ENCODE measurements at regions not wholly inside any gene's neighbourhood (a gene's known extent, or its start where the extent isn't known, plus 50 kb on each side); places are given as distances from the start of the nearest gene placed in this dataset.

GRCh38 chr5:117679046-117679445, 1104.4 kb upstream of the SEMA6A start:
- Mint-ChIP-seq H3K27ac (ENCODE audit: unreplicated experiment) (no peak overlapping the region), H3K27me3 (ENCODE audit: unreplicated experiment) (no peaks in the 10 kb centered on the region), H3K36me3 (ENCODE audit: insufficient read depth, unreplicated experiment) (no peaks in the 10 kb centered on the region), H3K9me3 (ENCODE audit: low read depth, unreplicated experiment) (peaks cover 21% of the 10 kb centered on the region), H3K4me3 (ENCODE audit: low read depth, unreplicated experiment) (no peak overlapping the region), H3K4me1 (ENCODE audit: low read depth, unreplicated experiment) (no peaks in the 10 kb centered on the region)
- CTCF ChIA-PET, result no interaction called here
- intact Hi-C loops (cut with micrococcal nuclease; ENCODE audit: unreplicated experiment), result no loop called here
- BruUV-seq (replicated peaks), result no TSS peak
- no peak for DNase-seq
- TF ChIP-seq CTCF (IDR thresholded peaks at IDR 0.05; ENCODE audit: unreplicated experiment), result no peak

- no TSS peak for BruUV-seq (replicated peaks)
- no peak for DNase-seq
- TF ChIP-seq CTCF (IDR thresholded peaks at IDR 0.05; ENCODE audit: unreplicated experiment), result no peak
- H3K27ac Mint-ChIP-seq (ENCODE audit: unreplicated experiment), result no peak overlapping the region
- CTCF ChIA-PET, result no interaction called here
- H3K4me1 Mint-ChIP-seq (ENCODE audit: low read depth, unreplicated experiment), result no peaks in the 10 kb centered on the region
- intact Hi-C loops (cut with micrococcal nuclease; ENCODE audit: unreplicated experiment), result no loop called here
- no peaks in the 10 kb centered on the region for H3K27me3 Mint-ChIP-seq (ENCODE audit: unreplicated experiment)
- H3K9me3 Mint-ChIP-seq (ENCODE audit: low read depth, unreplicated experiment), result peaks cover 17% of the 10 kb centered on the region
- H3K36me3 Mint-ChIP-seq (ENCODE audit: insufficient read depth, unreplicated experiment), result no peaks in the 10 kb centered on the region
- no peak overlapping the region for H3K4me3 Mint-ChIP-seq (ENCODE audit: low read depth, unreplicated experiment)
Measured at GRCh38 chr5:117675646-117676045, 1101.0 kb upstream of the SEMA6A start.

GRCh38 chr5:117671551-117671950, 1096.9 kb upstream of the SEMA6A start:
- no peak overlapping the region for H3K4me3 Mint-ChIP-seq (ENCODE audit: low read depth, unreplicated experiment)
- TF ChIP-seq CTCF (IDR thresholded peaks at IDR 0.05; ENCODE audit: unreplicated experiment), result no peak
- BruUV-seq (replicated peaks), result no TSS peak
- no peaks in the 10 kb centered on the region for H3K36me3 Mint-ChIP-seq (ENCODE audit: insufficient read depth, unreplicated experiment)
- H3K27me3 Mint-ChIP-seq (ENCODE audit: unreplicated experiment), result no peaks in the 10 kb centered on the region
- intact Hi-C loops (cut with micrococcal nuclease; ENCODE audit: unreplicated experiment), result no loop called here
- DNase-seq, result no peak
- no peak overlapping the region for H3K27ac Mint-ChIP-seq (ENCODE audit: unreplicated experiment)
- H3K9me3 Mint-ChIP-seq (ENCODE audit: low read depth, unreplicated experiment), result peaks cover 14% of the 10 kb centered on the region
- CTCF ChIA-PET, result no interaction called here
- no peaks in the 10 kb centered on the region for H3K4me1 Mint-ChIP-seq (ENCODE audit: low read depth, unreplicated experiment)

GRCh38 chr5:117667105-117667504, 1092.5 kb upstream of the SEMA6A start:
- Mint-ChIP-seq H3K27me3 (ENCODE audit: unreplicated experiment) (no peaks in the 10 kb centered on the region), H3K27ac (ENCODE audit: unreplicated experiment) (no peak overlapping the region), H3K9me3 (ENCODE audit: low read depth, unreplicated experiment) (peaks cover 10% of the 10 kb centered on the region), H3K4me1 (ENCODE audit: low read depth, unreplicated experiment) (no peaks in the 10 kb centered on the region), H3K36me3 (ENCODE audit: insufficient read depth, unreplicated experiment) (no peaks in the 10 kb centered on the region), H3K4me3 (ENCODE audit: low read depth, unreplicated experiment) (no peak overlapping the region)
- no peak for DNase-seq
- intact Hi-C loops (cut with micrococcal nuclease; ENCODE audit: unreplicated experiment), result no loop called here
- BruUV-seq (replicated peaks), result no TSS peak
- TF ChIP-seq CTCF (IDR thresholded peaks at IDR 0.05; ENCODE audit: unreplicated experiment), result no peak
- CTCF ChIA-PET, result no interaction called here

- intact Hi-C loops (cut with micrococcal nuclease; ENCODE audit: unreplicated experiment), result no loop called here
- CTCF ChIA-PET, result no interaction called here
- Mint-ChIP-seq H3K9me3 (ENCODE audit: low read depth, unreplicated experiment) (peaks cover 5% of the 10 kb centered on the region), H3K27me3 (ENCODE audit: unreplicated experiment) (no peaks in the 10 kb centered on the region), H3K4me1 (ENCODE audit: low read depth, unreplicated experiment) (no peaks in the 10 kb centered on the region), H3K4me3 (ENCODE audit: low read depth, unreplicated experiment) (no peak overlapping the region), H3K27ac (ENCODE audit: unreplicated experiment) (no peak overlapping the region), H3K36me3 (ENCODE audit: insufficient read depth, unreplicated experiment) (no peaks in the 10 kb centered on the region)
- DNase-seq, result no peak
- BruUV-seq (replicated peaks), result no TSS peak
- no peak for TF ChIP-seq CTCF (IDR thresholded peaks at IDR 0.05; ENCODE audit: unreplicated experiment)
Measured at GRCh38 chr5:117665121-117665520, 1090.5 kb upstream of the SEMA6A start.
